ENCODE measurements at regions not wholly inside any gene's neighbourhood (a gene's known extent, or its start where the extent isn't known, plus 50 kb on each side); places are given as distances from the start of the nearest gene placed in this dataset.

GRCh38 chr10:105674448-105674847 lies 1033.4 kb downstream of the SORCS3 start:
- DNase-seq (ENCODE audit: low spot score), result no peak
- TF ChIP-seq, protein P1, sequence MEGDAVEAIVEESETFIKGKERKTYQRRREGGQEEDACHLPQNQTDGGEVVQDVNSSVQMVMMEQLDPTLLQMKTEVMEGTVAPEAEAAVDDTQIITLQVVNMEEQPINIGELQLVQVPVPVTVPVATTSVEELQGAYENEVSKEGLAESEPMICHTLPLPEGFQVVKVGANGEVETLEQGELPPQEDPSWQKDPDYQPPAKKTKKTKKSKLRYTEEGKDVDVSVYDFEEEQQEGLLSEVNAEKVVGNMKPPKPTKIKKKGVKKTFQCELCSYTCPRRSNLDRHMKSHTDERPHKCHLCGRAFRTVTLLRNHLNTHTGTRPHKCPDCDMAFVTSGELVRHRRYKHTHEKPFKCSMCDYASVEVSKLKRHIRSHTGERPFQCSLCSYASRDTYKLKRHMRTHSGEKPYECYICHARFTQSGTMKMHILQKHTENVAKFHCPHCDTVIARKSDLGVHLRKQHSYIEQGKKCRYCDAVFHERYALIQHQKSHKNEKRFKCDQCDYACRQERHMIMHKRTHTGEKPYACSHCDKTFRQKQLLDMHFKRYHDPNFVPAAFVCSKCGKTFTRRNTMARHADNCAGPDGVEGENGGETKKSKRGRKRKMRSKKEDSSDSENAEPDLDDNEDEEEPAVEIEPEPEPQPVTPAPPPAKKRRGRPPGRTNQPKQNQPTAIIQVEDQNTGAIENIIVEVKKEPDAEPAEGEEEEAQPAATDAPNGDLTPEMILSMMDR (IDR thresholded peaks at IDR 0.05; ENCODE audit: extremely low read depth, missing control alignments), result no peak

- DNase-seq (ENCODE audit: low spot score), result no peak
- TF ChIP-seq, protein P1 (IDR thresholded peaks at IDR 0.05; ENCODE audit: extremely low read depth, missing control alignments), result no peak
Measured at GRCh38 chr10:105658696-105659095, 1017.6 kb downstream of the SORCS3 start.

DNA sequence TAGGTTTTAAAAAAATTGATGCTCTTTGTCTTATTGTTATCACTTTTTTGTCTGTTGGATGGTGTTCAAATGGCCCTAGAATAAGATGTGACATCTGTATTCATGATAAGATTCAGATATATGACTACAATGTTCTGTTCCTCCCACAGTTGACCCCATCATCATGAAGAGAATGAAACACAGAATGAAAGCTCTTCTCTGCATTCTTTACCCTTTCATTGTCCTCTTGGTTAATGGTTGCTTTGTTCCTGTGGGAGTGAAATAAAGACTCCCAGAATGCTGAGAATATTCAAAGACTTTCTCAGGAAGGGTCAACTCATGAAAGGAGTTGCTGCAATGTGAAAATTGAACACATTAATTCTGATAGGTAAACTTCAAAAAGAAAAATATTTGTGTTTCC lies 1015.8 kb downstream of the SORCS3 start:
- no peak for DNase-seq (ENCODE audit: low spot score)
- TF ChIP-seq, protein P1 (IDR thresholded peaks at IDR 0.05; ENCODE audit: extremely low read depth, missing control alignments), result no peak

DNA sequence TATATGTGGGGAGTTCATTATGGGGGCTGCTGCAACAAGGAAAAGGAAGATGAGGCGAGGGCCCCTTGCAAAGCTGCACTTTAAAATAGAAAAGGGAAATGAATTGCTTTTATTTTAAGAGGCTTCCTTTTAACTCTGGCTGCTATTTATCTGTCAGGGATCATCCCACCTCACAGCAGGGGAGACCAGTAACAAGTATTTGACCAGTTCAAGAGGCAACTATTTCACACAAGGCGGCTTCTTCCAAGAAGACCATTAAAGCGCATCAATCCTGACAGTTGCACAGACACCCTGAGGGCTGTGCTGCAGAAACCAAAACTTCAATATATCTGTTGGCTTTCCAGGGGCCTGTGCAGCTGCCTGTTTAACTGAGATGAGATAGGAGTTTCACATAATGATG lies 1009.2 kb downstream of the SORCS3 start:
- TF ChIP-seq, protein P1 (IDR thresholded peaks at IDR 0.05; ENCODE audit: extremely low read depth, missing control alignments), result no peak

GRCh38 chr10:105647354-105647753 lies 1006.3 kb downstream of the SORCS3 start:
- no peak for DNase-seq (ENCODE audit: low spot score)
- TF ChIP-seq, protein P1 (IDR thresholded peaks at IDR 0.05; ENCODE audit: extremely low read depth, missing control alignments), result no peak

More for the DNA sequence above, 1009.2 kb downstream of the SORCS3 start:
- no peak for DNase-seq (ENCODE audit: low spot score)

DNA sequence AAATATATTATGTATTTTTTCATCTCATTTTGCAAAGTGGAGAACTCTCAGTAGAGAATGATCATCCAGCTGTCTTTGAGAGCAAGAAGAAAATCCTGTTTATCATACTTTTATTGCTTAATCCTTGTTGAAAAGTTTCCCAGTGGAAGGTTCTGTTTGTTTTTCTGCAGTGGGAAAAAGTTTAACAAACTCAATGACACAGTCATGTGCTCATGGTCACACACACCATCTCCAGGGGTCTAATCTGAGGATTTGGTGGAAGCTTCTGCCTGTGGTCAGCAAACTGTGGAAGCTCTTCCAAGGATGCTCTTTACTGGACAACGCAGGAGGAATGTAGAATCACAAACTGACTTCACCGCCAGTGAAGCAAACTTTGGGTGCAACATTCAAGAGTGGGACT lies 1003.9 kb downstream of the SORCS3 start:
- TF ChIP-seq, protein P1 (IDR thresholded peaks at IDR 0.05; ENCODE audit: extremely low read depth, missing control alignments), result no peak
- DNase-seq (ENCODE audit: low spot score), result no peak

DNA sequence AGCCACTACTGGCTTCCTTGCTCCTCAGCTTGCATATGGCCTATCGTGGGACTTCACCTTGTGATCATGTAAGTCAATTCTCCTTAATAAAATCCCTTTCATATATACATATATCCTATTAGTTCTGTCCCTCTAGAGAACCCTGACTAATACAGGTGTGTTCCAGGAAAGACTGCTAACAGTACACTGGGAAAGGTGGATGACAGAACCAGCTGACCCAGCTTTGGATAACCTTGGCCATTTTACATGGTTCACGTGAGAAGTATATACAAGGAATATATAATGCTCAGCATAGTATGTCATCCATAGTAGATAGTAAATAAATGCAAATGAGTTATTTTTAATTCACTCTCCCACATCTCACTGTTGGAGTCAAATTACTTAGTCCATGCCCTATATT lies 1003.5 kb downstream of the SORCS3 start:
- no peak for DNase-seq (ENCODE audit: low spot score)
- TF ChIP-seq, protein P1 (IDR thresholded peaks at IDR 0.05; ENCODE audit: extremely low read depth, missing control alignments), result no peak

Measured in GM20000 (cell line).